H1 (cell line): ENCODE measurements at regions not wholly inside any gene's neighbourhood (a gene's known extent, or its start where the extent isn't known, plus 50 kb on each side); places are given as distances from the start of the nearest gene placed in this dataset.
A peak's percentile ranks its signal among the peaks of the same experiment; 100 is the strongest.

Source experiments
- CTCF ChIA-PET: fragments of 300-600 bp; sonication (Branson Sonifier 250); formaldehyde crosslinking; loops from one replicate; lab custom pipeline; 2021; ENCODE audit not compliant: partially characterized antibody; lab: Charles Lee
- POLR2A ChIA-PET: fragments of 300-600 bp; sonication (Branson Sonifier 250); formaldehyde crosslinking; loops from one replicate; lab custom pipeline; 2021; ENCODE audit warnings: inconsistent platforms; ENCODE audit not compliant: partially characterized antibody; lab: Charles Lee
- DNase-seq, 2 experiments: peaks; one replicate each; pipeline versions ENCODE4 v3.0.0 to v3.0.0-alpha.2; 2010 to 2022; ENCODE audit warnings: low spot score in 2 of 2, low read depth in 1 of 2, mixed read lengths in 1 of 2
- FAIRE-seq: peaks from 2 replicates; lab custom pipeline; 2011; peaks lifted over from hg19 to GRCh38; lab: Jason Lieb, UNC
- H2AFZ ChIP-seq: 2 replicates; pipeline ENCODE4 v1.8.1; 2012; ENCODE audit warnings: low read length, inconsistent platforms
- H2AK5ac ChIP-seq: 2 replicates; pipeline ENCODE4 v1.6.1; 2013; ENCODE audit warnings: low read depth, low read length
- H2BK120ac ChIP-seq: replicated peaks from 2 replicates; pipeline ENCODE3; 2013; ENCODE audit warnings: low read depth, low read length, inconsistent platforms
- H2BK12ac ChIP-seq: 2 replicates; pipeline ENCODE4 v1.6.1; 2013; ENCODE audit warnings: low read depth, low read length
- H2BK15ac ChIP-seq: 2 replicates; pipeline ENCODE4 v1.6.1; 2013; ENCODE audit warnings: low read length
- H2BK20ac ChIP-seq: 2 replicates; pipeline ENCODE4 v1.6.1; 2013; ENCODE audit warnings: low read length
- H2BK5ac ChIP-seq: 2 replicates; pipeline ENCODE4 v1.6.1; 2013; ENCODE audit warnings: low read depth, low read length
- H3K14ac ChIP-seq: 2 replicates; pipeline ENCODE4 v1.6.1; 2013; ENCODE audit warnings: inconsistent platforms; ENCODE audit not compliant: insufficient read length
- H3K18ac ChIP-seq: 2 replicates; pipeline ENCODE4 v1.6.1; 2013; ENCODE audit warnings: low read length; ENCODE audit errors: extremely low read depth
- H3K23ac ChIP-seq: 2 replicates; pipeline ENCODE4 v1.6.1; 2013; ENCODE audit warnings: inconsistent platforms; ENCODE audit not compliant: insufficient read length
- H3K23me2 ChIP-seq: 2 replicates; pipeline ENCODE4 v1.6.1; 2013; ENCODE audit warnings: low read depth, low read length
- H3K27ac ChIP-seq: 2 replicates; pipeline ENCODE4 v1.6.1; 2011; ENCODE audit warnings: low read depth, low read length, inconsistent platforms
- H3K27me3 ChIP-seq, 4 experiments: replicated peaks in 1 of 4; 1 replicate in 1 of 4; 2 replicates in 3 of 4; pipeline versions ENCODE4 v1.6.1 to v1.8.1; 2011 to 2013; ENCODE audit warnings: low read length in 3 of 4, mild to moderate bottlenecking in 3 of 4, inconsistent platforms in 2 of 4, mixed read lengths in 2 of 4, moderate library complexity in 1 of 4; ENCODE audit not compliant: control insufficient read depth in 3 of 4, insufficient read depth in 3 of 4; ENCODE audit errors: extremely low read depth in 1 of 4
- H3K36me3 ChIP-seq, 4 experiments: 2 replicates each; pipeline versions ENCODE4 v1.6.1 to v1.8.1; 2011 to 2013; ENCODE audit warnings: mild to moderate bottlenecking in 4 of 4, low read length in 3 of 4, moderate library complexity in 2 of 4, control low read depth in 1 of 4, inconsistent platforms in 1 of 4; ENCODE audit not compliant: insufficient read depth in 4 of 4, control insufficient read depth in 2 of 4
- H3K4ac ChIP-seq: replicated peaks from 2 replicates; pipeline ENCODE3; 2013; ENCODE audit warnings: low read length, low read depth, mixed read lengths, inconsistent platforms; ENCODE audit not compliant: insufficient read length
- H3K4me1 ChIP-seq, 4 experiments: replicated peaks in 1 of 4; 1 replicate in 1 of 4; 2 replicates in 3 of 4; pipeline versions ENCODE4 v1.6.1 to v1.8.1; 2011 to 2013; ENCODE audit warnings: low read length in 3 of 4, inconsistent platforms in 2 of 4, mixed read lengths in 1 of 4; ENCODE audit not compliant: insufficient read depth in 4 of 4, control insufficient read depth in 3 of 4
- H3K4me2 ChIP-seq, 2 experiments: 2 replicates each; pipeline versions ENCODE4 v1.6.1 to v1.8.1; 2011 to 2013; ENCODE audit warnings: low read depth in 2 of 2, low read length in 2 of 2, control low read depth in 1 of 2, inconsistent platforms in 1 of 2, mild to moderate bottlenecking in 1 of 2; ENCODE audit not compliant: insufficient read depth in 1 of 2
- H3K4me3 ChIP-seq, 4 experiments: fragments of 200-600, 300-600 bp in 1 of 4; sonication (generic), shearing (Covaris generic), sonication (Bioruptor Twin) in 1 of 4; 2 replicates each; pipeline versions ENCODE4 v1.5.1 to v1.8.1; 2011 to 2016; ENCODE audit warnings: low read length in 4 of 4, low read depth in 3 of 4, control low read depth in 2 of 4, inconsistent platforms in 2 of 4, mild to moderate bottlenecking in 2 of 4, mixed read lengths in 1 of 4, moderate library complexity in 1 of 4; ENCODE audit not compliant: insufficient read depth in 2 of 4; ENCODE audit errors: extremely low read depth in 1 of 4
- H3K56ac ChIP-seq: replicated peaks from 2 replicates; pipeline ENCODE3; 2013; ENCODE audit warnings: low read depth, mild to moderate bottlenecking, mixed read lengths, low read length, inconsistent platforms; ENCODE audit not compliant: insufficient read length
- H3K79me1 ChIP-seq: 2 replicates; pipeline ENCODE4 v1.6.1; 2013; ENCODE audit warnings: low read depth, low read length, control low read depth
- H3K79me2 ChIP-seq, 2 experiments: 2 replicates each; pipeline versions ENCODE4 v1.6.1 to v1.8.1; 2012 to 2013; ENCODE audit warnings: low read length in 2 of 2, mild to moderate bottlenecking in 2 of 2, inconsistent platforms in 1 of 2; ENCODE audit not compliant: insufficient read depth in 2 of 2, control insufficient read depth in 1 of 2
- H3K9ac ChIP-seq, 4 experiments: replicated peaks in 1 of 4; 1 replicate in 1 of 4; 2 replicates in 3 of 4; pipeline versions ENCODE4 v1.6.1 to v1.8.1; 2011 to 2013; ENCODE audit warnings: low read depth in 3 of 4, low read length in 3 of 4, control low read depth in 2 of 4, mild to moderate bottlenecking in 2 of 4, moderate library complexity in 2 of 4, inconsistent platforms in 1 of 4; ENCODE audit errors: extremely low read depth in 1 of 4
- H3K9me3 ChIP-seq, 2 experiments: 2 replicates each; pipeline versions ENCODE4 v1.6.1 to v1.8.1; 2012 to 2013; ENCODE audit warnings: mild to moderate bottlenecking in 2 of 2, moderate library complexity in 2 of 2, control low read depth in 1 of 2, inconsistent platforms in 1 of 2, low read depth in 1 of 2, low read length in 1 of 2, mixed read lengths in 1 of 2; ENCODE audit not compliant: insufficient read depth in 2 of 2
- H4K20me1 ChIP-seq, 2 experiments: replicated peaks in 1 of 2; 2 replicates each; pipeline versions ENCODE3 to v1.8.1; 2011 to 2013; ENCODE audit warnings: inconsistent platforms in 2 of 2, low read length in 2 of 2, mild to moderate bottlenecking in 1 of 2; ENCODE audit not compliant: insufficient read depth in 2 of 2, control insufficient read depth in 1 of 2
- H4K5ac ChIP-seq: 2 replicates; pipeline ENCODE4 v1.6.1; 2013; ENCODE audit warnings: low read length, low read depth, mixed read lengths, inconsistent platforms; ENCODE audit not compliant: insufficient read length
- H4K8ac ChIP-seq: 2 replicates; pipeline ENCODE4 v1.8.0; 2013; ENCODE audit warnings: mild to moderate bottlenecking, moderate library complexity, low read length, inconsistent platforms; ENCODE audit not compliant: insufficient read depth; ENCODE audit errors: extremely low read depth
- H4K91ac ChIP-seq: replicated peaks from 2 replicates; pipeline ENCODE3; 2013; ENCODE audit warnings: low read length, mixed read lengths, inconsistent platforms; ENCODE audit not compliant: insufficient read length
- CBX8 ChIP-seq: fragments of 300-800, 300-1000 bp; sonication (generic); IDR thresholded peaks from 2 replicates; pipeline ENCODE4 v1.7.1; 2016; ENCODE audit warnings: low read depth, low read length, borderline replicate concordance
- CEBPB ChIP-seq: IDR thresholded peaks from 2 replicates; pipeline ENCODE4 v1.6.1; 2012; ENCODE audit warnings: low read depth, low read length
- CREB1 ChIP-seq: IDR thresholded peaks from 2 replicates; pipeline ENCODE4 v1.6.1; 2012; ENCODE audit warnings: inconsistent platforms
- CTBP2 ChIP-seq: IDR thresholded peaks from 2 replicates; pipeline ENCODE4 v1.7.0; 2011; ENCODE audit warnings: borderline replicate concordance, mild to moderate bottlenecking, moderate library complexity, mixed read lengths, low read length; ENCODE audit not compliant: insufficient read depth, insufficient read length
- EP300 ChIP-seq, 2 experiments: IDR thresholded peaks; 1 replicate in 1 of 2; 2 replicates in 1 of 2; pipeline ENCODE4 v1.6.1; 2011 to 2012; ENCODE audit warnings: low read depth in 2 of 2, low read length in 2 of 2, mild to moderate bottlenecking in 2 of 2, borderline replicate concordance in 1 of 2, inconsistent platforms in 1 of 2, moderate library complexity in 1 of 2
- GTF2F1 ChIP-seq: IDR thresholded peaks from 2 replicates; pipeline ENCODE4 v1.6.1; 2012; ENCODE audit warnings: low read depth, low read length, improper control_type of control experiment, borderline replicate concordance
- HDAC2 ChIP-seq, 2 experiments: fragments of 300-600 bp in 1 of 2; sonication (generic) in 1 of 2; IDR thresholded peaks; 2 replicates each; pipeline ENCODE4 v1.6.1; 2011 to 2012; ENCODE audit warnings: low read depth in 2 of 2, low read length in 2 of 2, mild to moderate bottlenecking in 2 of 2, moderate library complexity in 2 of 2, borderline replicate concordance in 1 of 2, inconsistent platforms in 1 of 2
- POLR2A ChIP-seq, 2 experiments: IDR thresholded peaks; 1 replicate in 1 of 2; 2 replicates in 1 of 2; pipeline ENCODE4 v1.6.1; 2011; ENCODE audit warnings: low read depth in 2 of 2, low read length in 2 of 2, mild to moderate bottlenecking in 2 of 2; ENCODE audit errors: control extremely low read depth in 1 of 2
- POLR2AphosphoS5 ChIP-seq: IDR thresholded peaks from 2 replicates; pipeline ENCODE4 v1.6.1; 2011; ENCODE audit warnings: low read depth, low read length
- RFX5 ChIP-seq: IDR thresholded peaks from 2 replicates; pipeline ENCODE4 v1.6.1; 2011; ENCODE audit warnings: low read depth, low read length, improper control_type of control experiment, borderline replicate concordance
- SIX5 ChIP-seq: IDR thresholded peaks from 2 replicates; pipeline ENCODE4 v1.6.1; 2011; ENCODE audit warnings: mild to moderate bottlenecking, low read depth, low read length
- TAF1 ChIP-seq: IDR thresholded peaks from 2 replicates; pipeline ENCODE4 v1.6.1; 2011; ENCODE audit warnings: mild to moderate bottlenecking, low read depth, low read length
- YY1 ChIP-seq: IDR thresholded peaks from 2 replicates; pipeline ENCODE4 v1.6.1; 2011; ENCODE audit warnings: low read depth, mild to moderate bottlenecking, low read length
- ZNF274 ChIP-seq: IDR thresholded peaks from 2 replicates; pipeline ENCODE4 v1.7.0; 2012; ENCODE audit warnings: low read length, borderline replicate concordance; ENCODE audit errors: extremely low read depth

DNA sequence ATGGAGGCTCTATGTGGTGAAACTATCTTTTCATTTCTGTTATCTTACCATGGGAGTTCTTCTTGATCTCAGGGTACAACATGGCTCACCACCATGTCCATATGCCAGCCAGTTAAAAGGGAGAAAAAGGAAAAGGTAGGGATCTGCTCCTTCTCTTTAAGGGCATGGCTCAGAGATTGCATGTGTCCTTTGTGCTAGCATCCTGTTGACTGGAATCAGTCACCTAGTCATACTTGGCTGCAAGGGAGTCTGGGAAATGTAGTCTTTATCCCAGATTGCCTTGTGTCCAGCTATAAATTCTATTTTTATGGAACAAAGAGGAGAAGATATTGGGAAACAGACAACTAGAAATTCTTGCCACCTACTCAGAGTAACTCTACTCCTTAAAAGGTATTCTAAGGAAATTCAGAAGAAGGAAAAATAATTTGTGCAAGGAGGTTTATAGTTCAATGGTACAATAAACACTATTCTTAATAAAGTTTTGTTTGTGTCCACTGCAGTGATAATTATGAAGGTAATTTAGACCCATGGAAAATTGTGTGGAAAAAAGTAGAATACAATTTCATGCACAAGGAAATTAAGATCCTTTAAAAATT is 86.4 kb upstream of the RPH3A start:
- Histone ChIP-seq H4K91ac (no peak overlapping the region), H3K79me1 (no peaks in the 10 kb centered on the region)
- POLR2A ChIA-PET: interaction anchor here (0.6 kb wide), 1 partner anchor 133 kb away, joined by 3 read pairs; no protein-coding TSS in a partner anchor
- no peak for TF ChIP-seq CEBPB
- TF ChIP-seq RFX5: no peak
- peak; percentile 43; the same call in 1 of the 2 replicates for TF ChIP-seq POLR2AphosphoS5
- TF ChIP-seq HDAC2 (IDR thresholded peaks at IDR 0.05; ENCODE audit: borderline replicate concordance in 1 of 2, low read depth in 2 of 2, low read length in 2 of 2): no peak
- no peak for TF ChIP-seq CBX8
- TF ChIP-seq TAF1: peak; percentile 55; the same call in 1 of the 2 replicates
- no peak for TF ChIP-seq GTF2F1
- peak; percentile 62 for TF ChIP-seq CREB1
- no peak for TF ChIP-seq EP300 (IDR thresholded peaks at IDR 0.05; ENCODE audit: borderline replicate concordance in 1 of 2, low read depth in 2 of 2, low read length in 2 of 2)
- peak in 1 of 2 experiments; percentile 47; a peak in 1 of 3 replicates for TF ChIP-seq POLR2A (IDR thresholded peaks at IDR 0.05; ENCODE audit: control extremely low read depth in 1 of 2, low read depth in 2 of 2, low read length in 2 of 2)
- no peak for TF ChIP-seq CTBP2
- TF ChIP-seq ZNF274: no peak
- TF ChIP-seq SIX5: peak; percentile 72
- no peak for TF ChIP-seq YY1
- TF ChIP-seq, all 59 proteins: peak for 5
- H4K8ac ChIP-seq: no peak overlapping the region
- no peaks in the 10 kb centered on the region for H4K20me1 ChIP-seq
- no peak overlapping the region for H3K9ac ChIP-seq
- H2BK20ac ChIP-seq: no peak overlapping the region
- CTCF ChIA-PET: interaction anchor here (0.6 kb wide), 2 partner anchors 255 to 349 kb away, joined by 3 read pairs; no protein-coding TSS in a partner anchor
- no peaks in the 10 kb centered on the region for H3K23me2 ChIP-seq
- no peak overlapping the region for H3K4ac ChIP-seq
- H4K5ac ChIP-seq: no peak overlapping the region
- peak overlapping the region; percentile 100 for H2AFZ ChIP-seq
- no peaks in the 10 kb centered on the region for H3K79me2 ChIP-seq
- no peak overlapping the region for H2AK5ac ChIP-seq
- no peak overlapping the region for H3K14ac ChIP-seq
- peak overlapping the region; percentile 21; the same call in 1 of the 2 replicates for H2BK12ac ChIP-seq
- H2BK120ac ChIP-seq: no peak overlapping the region
- no peak overlapping the region for H3K18ac ChIP-seq
- H3K36me3 ChIP-seq: no peaks in the 10 kb centered on the region
- no peak overlapping the region for H2BK15ac ChIP-seq
- FAIRE-seq: peak; percentile 90
- DNase-seq: no peak
- no peak overlapping the region for H3K23ac ChIP-seq
- H3K27ac ChIP-seq: peak overlapping the region; percentile 43; the same call in 1 of the 2 replicates
- no peak overlapping the region for H3K4me3 ChIP-seq
- H3K56ac ChIP-seq: no peak overlapping the region
- no peak overlapping the region for H3K4me2 ChIP-seq
- no peaks in the 10 kb centered on the region for H3K27me3 ChIP-seq
- H2BK5ac ChIP-seq: no peak overlapping the region
- H3K9me3 ChIP-seq: no peaks in the 10 kb centered on the region
- no peaks in the 10 kb centered on the region for H3K4me1 ChIP-seq
